Right lobe of liver (tissue), 6 donors: ENCODE measurements at regions not wholly inside any gene's neighbourhood (a gene's known extent, or its start where the extent isn't known, plus 50 kb on each side); places are given as distances from the start of the nearest gene placed in this dataset.

Source experiments
- ATAC-seq, 4 donors: fragments of 200-7000 bp; cut with Tn5 transposase; one replicate each; pipeline ENCODE4 v1.9.1; 2020; ENCODE audit warnings: mild to moderate bottlenecking in 4 of 4, moderate library complexity in 4 of 4
- DNase-seq, 3 donors: peaks; one replicate each; pipeline ENCODE4 v3.0.0-alpha.2; 2020
- H3K27ac ChIP-seq, 3 donors: fragments of 200-600 bp; one replicate each; pipeline ENCODE4 v1.8.0; 2022
- H3K27me3 ChIP-seq, 2 donors: fragments of 200-600 bp; one replicate each; pipeline ENCODE4 v1.8.0; 2022
- H3K36me3 ChIP-seq, 4 donors: fragments of 200-600 bp; sonication (generic) in 1 of 4; one replicate each; pipeline versions ENCODE4 v1.5.1 to v1.8.0; 2017 to 2022; ENCODE audit warnings: control low read depth in 1 of 4
- H3K4me1 ChIP-seq, 4 donors: fragments of 200-600 bp; sonication (generic) in 1 of 4; one replicate each; pipeline versions ENCODE4 v1.5.1 to v1.8.0; 2017 to 2022; ENCODE audit warnings: control low read depth in 1 of 4
- H3K4me3 ChIP-seq, 3 donors: fragments of 200-600 bp; one replicate each; pipeline ENCODE4 v1.8.0; 2022
- H3K9me3 ChIP-seq, 4 donors: fragments of 200-600 bp; sonication (generic) in 1 of 4; one replicate each; pipeline versions ENCODE4 v1.5.1 to v1.8.0; 2017 to 2022; ENCODE audit warnings: control low read depth in 1 of 4
- POLR2A ChIP-seq: fragments of 450-650 bp; IDR thresholded peaks from one replicate; pipeline ENCODE4 v1.6.1; 2017; ENCODE audit warnings: antibody characterized with exemption, mild to moderate bottlenecking
- WGBS: methylation state at CpG from one replicate; pipeline ENCODE4 v1.1.6; 2018; ENCODE audit warnings: low coverage, low lambda C conversion rate; ENCODE audit not compliant: insufficient coverage; ENCODE audit errors: missing lambda C conversion rate; 5-methylcytosine and 5-hydroxymethylcytosine counted together
- intact Hi-C, 2 donors: fragments of 100-400 bp; cut with DNase I; formaldehyde crosslinking; loops; one replicate each; pipeline versions ENCODE4 v1.11.2 to v1.14.1; 2022
- TF ChIP-seq, protein P1 (sequence below), 4 donors: fragments of 200-600 bp in 3 of 4; fragments of 450-650 bp in 1 of 4; IDR thresholded peaks; one replicate each; pipeline versions ENCODE4 v1.5.1 to v1.8.0; 2016 to 2022; ENCODE audit warnings: antibody characterized with exemption in 4 of 4, mild to moderate bottlenecking in 2 of 4
- donor health status: DM: no; HTN: yes; CAD: no.
- donor health status: DM: no; HTN: no; CAD: no.
- donor health status: DM: no; HTN: no; CAD: no.
- donor health status: DM: no; HTN: yes; CAD: no.
- donor health status: DM: no; HTN: yes; CAD: no.

DNA sequence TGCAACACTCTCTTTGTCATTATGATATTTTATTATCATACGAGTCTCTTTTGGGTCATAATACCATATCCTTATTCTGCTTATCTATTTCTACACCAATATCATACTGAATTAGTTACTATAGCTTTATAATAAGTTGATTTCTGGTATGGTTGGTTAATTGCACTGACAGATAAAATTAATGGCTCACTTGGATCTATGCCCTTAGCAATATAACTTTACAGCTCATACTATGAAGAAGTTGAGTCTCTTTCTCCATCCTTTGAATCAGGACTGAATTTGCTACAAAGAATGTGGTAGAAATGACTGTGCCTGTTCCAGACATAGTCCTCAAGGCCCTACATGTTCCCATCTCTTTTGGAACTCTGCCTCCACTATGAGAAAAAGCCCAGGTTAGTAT is 139.7 kb upstream of the DYRK2 start:
- Histone ChIP-seq H3K9me3 (no peaks in the 10 kb centered on the region), H3K36me3 (no peaks in the 10 kb centered on the region), H3K4me3 (no peak overlapping the region), H3K4me1 (no peaks in the 10 kb centered on the region), H3K27me3 (no peaks in the 10 kb centered on the region), H3K27ac (no peak overlapping the region)
- WGBS = 68% methylated on average over 1 of the region's 1 CpG
- ATAC-seq (no peak), DNase-seq (no peak)
- TF ChIP-seq, protein P1, sequence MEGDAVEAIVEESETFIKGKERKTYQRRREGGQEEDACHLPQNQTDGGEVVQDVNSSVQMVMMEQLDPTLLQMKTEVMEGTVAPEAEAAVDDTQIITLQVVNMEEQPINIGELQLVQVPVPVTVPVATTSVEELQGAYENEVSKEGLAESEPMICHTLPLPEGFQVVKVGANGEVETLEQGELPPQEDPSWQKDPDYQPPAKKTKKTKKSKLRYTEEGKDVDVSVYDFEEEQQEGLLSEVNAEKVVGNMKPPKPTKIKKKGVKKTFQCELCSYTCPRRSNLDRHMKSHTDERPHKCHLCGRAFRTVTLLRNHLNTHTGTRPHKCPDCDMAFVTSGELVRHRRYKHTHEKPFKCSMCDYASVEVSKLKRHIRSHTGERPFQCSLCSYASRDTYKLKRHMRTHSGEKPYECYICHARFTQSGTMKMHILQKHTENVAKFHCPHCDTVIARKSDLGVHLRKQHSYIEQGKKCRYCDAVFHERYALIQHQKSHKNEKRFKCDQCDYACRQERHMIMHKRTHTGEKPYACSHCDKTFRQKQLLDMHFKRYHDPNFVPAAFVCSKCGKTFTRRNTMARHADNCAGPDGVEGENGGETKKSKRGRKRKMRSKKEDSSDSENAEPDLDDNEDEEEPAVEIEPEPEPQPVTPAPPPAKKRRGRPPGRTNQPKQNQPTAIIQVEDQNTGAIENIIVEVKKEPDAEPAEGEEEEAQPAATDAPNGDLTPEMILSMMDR (IDR thresholded peaks at IDR 0.05) = no peak
- TF ChIP-seq POLR2A = no peak
- intact Hi-C loops = no loop called here

DNA sequence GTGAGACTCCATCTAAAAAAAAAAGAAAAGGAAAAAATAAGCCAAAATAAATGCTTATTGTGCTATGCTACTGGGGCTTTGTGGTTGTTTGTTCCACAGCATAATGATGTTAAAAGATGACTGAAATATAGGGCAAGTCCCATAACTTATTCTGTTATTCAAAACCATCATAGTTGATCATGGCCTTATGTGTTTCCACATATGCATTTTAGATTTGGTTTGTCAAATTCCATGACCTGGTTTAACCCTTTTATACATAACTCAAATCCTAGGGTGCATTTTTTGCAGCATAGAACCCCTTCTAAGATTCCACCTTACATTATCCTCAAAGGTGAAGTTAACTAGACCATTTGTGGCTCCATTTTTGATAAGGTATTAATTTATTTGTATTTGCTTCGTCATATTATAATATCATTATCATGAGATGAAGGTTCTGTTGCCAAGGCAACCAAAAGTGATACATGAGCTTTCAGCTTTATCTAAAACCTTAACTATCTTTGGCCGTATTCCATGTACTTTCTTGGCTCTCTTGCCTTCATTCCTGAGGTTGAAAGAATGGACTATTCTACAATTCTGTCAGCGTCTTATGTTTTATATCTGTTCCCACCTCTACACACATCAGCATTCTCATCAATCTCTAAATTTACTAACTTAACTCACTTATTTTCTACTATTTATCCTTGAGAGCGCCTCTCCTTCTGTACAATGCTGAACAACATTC is 138.7 kb upstream of the DYRK2 start:
- Histone ChIP-seq H3K4me3 (no peak overlapping the region), H3K27ac (no peak overlapping the region), H3K4me1 (no peaks in the 10 kb centered on the region), H3K36me3 (no peaks in the 10 kb centered on the region), H3K27me3 (no peaks in the 10 kb centered on the region), H3K9me3 (no peaks in the 10 kb centered on the region)
- intact Hi-C loops = no loop called here
- ATAC-seq (no peak), DNase-seq (no peak)
- TF ChIP-seq, protein P1 (IDR thresholded peaks at IDR 0.05) = no peak
- no peak for TF ChIP-seq POLR2A
- 41% methylated on average over 4 of the region's 4 CpGs for WGBS

DNA sequence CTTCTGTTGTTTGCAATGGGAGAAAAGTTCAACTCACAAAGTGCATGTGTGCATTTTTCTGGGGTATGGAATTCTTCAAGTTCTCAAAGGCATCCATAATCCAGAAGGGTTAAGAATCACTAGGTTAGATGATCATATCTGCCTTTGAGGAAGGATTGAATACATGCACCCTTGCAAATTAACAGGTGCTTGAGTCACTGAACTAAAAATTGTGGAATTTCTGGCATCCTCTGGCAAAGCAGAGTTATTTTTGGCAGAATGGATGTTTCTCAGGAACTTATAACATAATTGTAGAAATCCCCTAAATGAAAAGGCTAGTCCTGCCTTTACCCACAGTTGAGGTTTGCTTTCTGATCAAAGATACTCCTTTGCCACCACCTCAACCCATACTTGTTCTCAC is 136.5 kb upstream of the DYRK2 start:
- intact Hi-C loops = no loop called here
- TF ChIP-seq, protein P1 (IDR thresholded peaks at IDR 0.05) = no peak
- H3K9me3 ChIP-seq = no peaks in the 10 kb centered on the region
- ATAC-seq = no peak
- no peak for DNase-seq
- H3K4me3 ChIP-seq = no peak overlapping the region
- no peaks in the 10 kb centered on the region for H3K4me1 ChIP-seq
- H3K36me3 ChIP-seq = no peaks in the 10 kb centered on the region
- no peak overlapping the region for H3K27ac ChIP-seq
- H3K27me3 ChIP-seq = no peaks in the 10 kb centered on the region

DNA sequence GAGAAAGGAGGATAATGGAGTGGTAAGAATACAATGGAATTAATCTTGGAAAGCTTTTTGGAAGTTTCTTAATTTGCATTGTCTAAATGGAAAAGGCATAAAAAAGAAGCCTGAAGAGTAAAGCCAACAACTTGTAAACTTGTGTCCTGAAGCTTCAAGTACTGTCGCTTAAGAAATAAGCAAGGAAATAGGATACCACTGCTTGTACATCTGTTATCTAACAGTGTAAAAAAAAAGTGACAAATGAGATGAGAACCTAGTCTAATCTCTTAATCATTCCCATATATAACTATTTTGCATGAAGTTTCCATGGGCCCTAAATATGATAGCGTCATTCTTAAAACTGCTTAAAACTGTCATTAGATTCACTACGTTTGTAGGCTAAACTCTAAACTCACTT is 134.0 kb upstream of the DYRK2 start:
- intact Hi-C loops = no loop called here
- H3K36me3 ChIP-seq = no peaks in the 10 kb centered on the region

More for the DNA sequence above, 134.0 kb upstream of the DYRK2 start:
- DNase-seq (no peak), ATAC-seq (no peak)
- H3K27ac ChIP-seq = no peak overlapping the region
- WGBS = 68% methylated on average over 3 of the region's 3 CpGs
- H3K4me1 ChIP-seq = no peaks in the 10 kb centered on the region
- no peak overlapping the region for H3K4me3 ChIP-seq
- TF ChIP-seq, protein P1 (IDR thresholded peaks at IDR 0.05) = no peak
- TF ChIP-seq POLR2A = no peak
- no peaks in the 10 kb centered on the region for H3K9me3 ChIP-seq
- H3K27me3 ChIP-seq = no peaks in the 10 kb centered on the region
